ENCODE measurements at regions not wholly inside any gene's neighbourhood (a gene's known extent, or its start where the extent isn't known, plus 50 kb on each side); places are given as distances from the start of the nearest gene placed in this dataset.

GRCh38 chr1:59078866-59079265 is 218.0 kb upstream of the FGGY start:
- Mint-ChIP-seq H3K4me3 (peak overlapping the region; percentile 25), H3K4me1 (peaks cover 57% of the 10 kb centered on the region), H3K36me3 (ENCODE audit: low read depth) (no peaks in the 10 kb centered on the region), H3K27me3 (ENCODE audit: insufficient read depth) (peaks cover 43% of the 10 kb centered on the region), H3K27ac (no peak overlapping the region), H3K9me3 (no peaks in the 10 kb centered on the region)
- Histone ChIP-seq H3K9ac (ENCODE audit: extremely low read depth, low read length, poor library complexity, severe bottlenecking) (no peak overlapping the region), H3K4me1 (ENCODE audit: control insufficient read depth, insufficient read depth, low read length) (peaks cover 9% of the 10 kb centered on the region), H3K9me3 (ENCODE audit: control insufficient read depth, low read length) (no peaks in the 10 kb centered on the region), H3K4me3 (ENCODE audit: low read length) (peak overlapping the region; percentile 57), H3K27me3 (ENCODE audit: control insufficient read depth, insufficient read depth, low read length, poor library complexity, severe bottlenecking) (peaks cover 41% of the 10 kb centered on the region), H3K27ac (ENCODE audit: low read depth, low read length) (no peak overlapping the region), H3K36me3 (ENCODE audit: control insufficient read depth, insufficient read depth, low read length) (no peaks in the 10 kb centered on the region)
- TF ChIP-seq CTCF (conservative IDR thresholded peaks at IDR 0.05): no peak
- no peak for DNase-seq
- WGBS, 2 experiments (ENCODE audit: insufficient coverage in 1 of 2, insufficient read length in 1 of 2): 39 to 41% methylated on average over 2 to 3 of the region's 3 CpGs

GRCh38 chr1:59079434-59080140 is 217.3 kb upstream of the FGGY start:
- TF ChIP-seq CTCF (conservative IDR thresholded peaks at IDR 0.05): no peak
- Mint-ChIP-seq H3K9me3 (no peaks in the 10 kb centered on the region), H3K27ac (no peak overlapping the region), H3K4me1 (peaks cover 64% of the 10 kb centered on the region), H3K36me3 (ENCODE audit: low read depth) (no peaks in the 10 kb centered on the region), H3K27me3 (ENCODE audit: insufficient read depth) (peaks cover 46% of the 10 kb centered on the region), H3K4me3 (no peak overlapping the region)
- H3K27ac ChIP-seq (ENCODE audit: low read depth, low read length): no peak overlapping the region
- H3K4me3 ChIP-seq (ENCODE audit: low read length): no peak overlapping the region
- H3K9ac ChIP-seq (ENCODE audit: extremely low read depth, low read length, poor library complexity, severe bottlenecking): no peak overlapping the region
- peaks cover 9% of the 10 kb centered on the region for H3K4me1 ChIP-seq (ENCODE audit: control insufficient read depth, insufficient read depth, low read length)
- no peak for DNase-seq
- WGBS, 2 experiments (ENCODE audit: insufficient coverage in 1 of 2, insufficient read length in 1 of 2): 25 to 38% methylated on average over 1 to 3 of the region's 3 CpGs
- H3K27me3 ChIP-seq (ENCODE audit: control insufficient read depth, insufficient read depth, low read length, poor library complexity, severe bottlenecking): peaks cover 41% of the 10 kb centered on the region
- H3K36me3 ChIP-seq (ENCODE audit: control insufficient read depth, insufficient read depth, low read length): no peaks in the 10 kb centered on the region
- H3K9me3 ChIP-seq (ENCODE audit: control insufficient read depth, low read length): no peaks in the 10 kb centered on the region

- DNase-seq: no peak
- Mint-ChIP-seq H3K4me3 (no peak overlapping the region), H3K36me3 (ENCODE audit: low read depth) (no peaks in the 10 kb centered on the region), H3K27ac (no peak overlapping the region), H3K9me3 (no peaks in the 10 kb centered on the region), H3K4me1 (peaks cover 54% of the 10 kb centered on the region), H3K27me3 (ENCODE audit: insufficient read depth) (peaks cover 49% of the 10 kb centered on the region)
- Histone ChIP-seq H3K4me3 (ENCODE audit: low read length) (no peak overlapping the region), H3K9me3 (ENCODE audit: control insufficient read depth, low read length) (no peaks in the 10 kb centered on the region), H3K27me3 (ENCODE audit: control insufficient read depth, insufficient read depth, low read length, poor library complexity, severe bottlenecking) (peaks cover 41% of the 10 kb centered on the region), H3K9ac (ENCODE audit: extremely low read depth, low read length, poor library complexity, severe bottlenecking) (no peak overlapping the region), H3K36me3 (ENCODE audit: control insufficient read depth, insufficient read depth, low read length) (no peaks in the 10 kb centered on the region), H3K27ac (ENCODE audit: low read depth, low read length) (no peak overlapping the region), H3K4me1 (ENCODE audit: control insufficient read depth, insufficient read depth, low read length) (peaks cover 9% of the 10 kb centered on the region)
- TF ChIP-seq CTCF (conservative IDR thresholded peaks at IDR 0.05): no peak
- 100% methylated on average over 1 of the region's 1 CpG; no CpG with 5 or more reads in 1 of the 2 experiments for WGBS, 2 experiments (ENCODE audit: insufficient coverage in 1 of 2, insufficient read length in 1 of 2)
These were observed 215.7 kb upstream of the FGGY start for GRCh38 chr1:59081181-59081580.

Data from endodermal cell (in vitro differentiated cells).